Gastroesophageal sphincter (tissue), 4 donors: ENCODE measurements at regions not wholly inside any gene's neighbourhood (a gene's known extent, or its start where the extent isn't known, plus 50 kb on each side); places are given as distances from the start of the nearest gene placed in this dataset.
"Not testable (repeated sequence)": the region's sequence is repeated elsewhere in the genome, so short reads cannot be mapped to it uniquely, and the experiment has no call there.

Source experiments
- ATAC-seq: fragments of 150-250 bp; one replicate; pipeline ENCODE4 v1.9.1; 2016; ENCODE audit warnings: mild to moderate bottlenecking, moderate library complexity
- H3K27ac ChIP-seq, 4 donors: fragments of 200-600 bp; sonication (generic) in 3 of 4; 1 replicate in 3 of 4; 2 replicates in 1 of 4; pipeline ENCODE4 v1.5.1; 2016 to 2019
- H3K27me3 ChIP-seq: fragments of 200-600 bp; sonication (generic); one replicate; pipeline ENCODE4 v1.5.1; 2019
- H3K36me3 ChIP-seq, 2 donors: fragments of 200-600 bp; sonication (generic); one replicate each; pipeline ENCODE4 v1.5.1; 2019; ENCODE audit warnings: control low read depth in 1 of 2
- H3K4me1 ChIP-seq, 3 donors: fragments of 200-600 bp; sonication (generic); 1 replicate in 2 of 3; 2 replicates in 1 of 3; pipeline ENCODE4 v1.5.1; 2016 to 2019; ENCODE audit warnings: control low read depth in 2 of 3
- H3K4me3 ChIP-seq, 2 donors: fragments of 200-600 bp; sonication (generic); one replicate each; pipeline ENCODE4 v1.5.1; 2019; ENCODE audit warnings: mild to moderate bottlenecking in 1 of 2, moderate library complexity in 1 of 2
- H3K9me3 ChIP-seq, 3 donors: fragments of 200-600 bp; sonication (generic); one replicate each; pipeline ENCODE4 v1.5.1; 2017 to 2019; ENCODE audit warnings: control low read depth in 2 of 3
- POLR2AphosphoS5 ChIP-seq: sonication (generic); formaldehyde crosslinking; IDR thresholded peaks from one replicate; pipeline ENCODE4 v1.6.1; 2017; ENCODE audit warnings: antibody characterized with exemption
- WGBS, 2 donors: methylation state at CpG; one replicate each; pipeline ENCODE4 v1.1.5; 2018; ENCODE audit warnings: low coverage in 1 of 2; 5-methylcytosine and 5-hydroxymethylcytosine counted together

- 70% methylated on average over 2 of the region's 2 CpGs; no CpG with 5 or more reads in 1 of the 2 donors for WGBS, 2 donors
- not testable (repeated sequence) for H3K4me1 ChIP-seq
These were observed 52.2 kb downstream of the HOXC4 start for GRCh38 chr12:54105809-54106208.

GRCh38 chr12:54106252-54106651 lies 52.6 kb downstream of the HOXC4 start:
- ATAC-seq, H3K27ac ChIP-seq, H3K4me3 ChIP-seq, H3K36me3 ChIP-seq, H3K4me1 ChIP-seq, H3K9me3 ChIP-seq: not testable (repeated sequence)
- WGBS, 2 donors: 7 to 34% methylated on average over 3 to 9 of the region's 29 CpGs
- peaks cover 25% of the 10 kb centered on the region for H3K27me3 ChIP-seq

More at GRCh38 chr12:54105809-54106208, 52.2 kb downstream of the HOXC4 start:
- H3K27me3 ChIP-seq: peaks cover 25% of the 10 kb centered on the region
- not testable (repeated sequence) for H3K4me3 ChIP-seq, H3K9me3 ChIP-seq, H3K27ac ChIP-seq, H3K36me3 ChIP-seq, ATAC-seq

GRCh38 chr12:54106803-54107579 lies 53.4 kb downstream of the HOXC4 start:
- not testable (repeated sequence) for H3K4me3 ChIP-seq, H3K27ac ChIP-seq, H3K36me3 ChIP-seq, ATAC-seq, H3K4me1 ChIP-seq, H3K9me3 ChIP-seq
- WGBS, 2 donors: 60% methylated on average over 24 of the region's 56 CpGs; no CpG with 5 or more reads in 1 of the 2 donors
- peaks cover 25% of the 10 kb centered on the region for H3K27me3 ChIP-seq

- ATAC-seq, H3K36me3 ChIP-seq, H3K4me3 ChIP-seq, H3K9me3 ChIP-seq, H3K27me3 ChIP-seq, H3K27ac ChIP-seq: not testable (repeated sequence)
- peak; percentile 36 for TF ChIP-seq POLR2AphosphoS5
- WGBS, 2 donors: 40% methylated on average over 1 of the region's 6 CpGs; no CpG with 5 or more reads in 1 of the 2 donors
- H3K4me1 ChIP-seq: peaks cover 0 to 15% (median 0%) of the 10 kb centered on the region in 3 donors
These were observed 58.7 kb downstream of the HOXC4 start for GRCh38 chr12:54112336-54112735.

- H3K9me3 ChIP-seq, H3K36me3 ChIP-seq, H3K4me3 ChIP-seq, ATAC-seq, H3K27me3 ChIP-seq: not testable (repeated sequence)
- Histone ChIP-seq H3K27ac (peak overlapping the region in 3 of 4 donors; percentile 1 to 35 (median 8)), H3K4me1 (peaks cover 0 to 15% (median 0%) of the 10 kb centered on the region in 3 donors)
- peak; percentile 26 for TF ChIP-seq POLR2AphosphoS5
- 0% methylated on average over 3 of the region's 6 CpGs; no CpG with 5 or more reads in 1 of the 2 donors for WGBS, 2 donors
These were observed 62.4 kb downstream of the HOXC4 start for GRCh38 chr12:54116055-54116454.

- not testable (repeated sequence) for ATAC-seq, H3K9me3 ChIP-seq, H3K27me3 ChIP-seq, H3K36me3 ChIP-seq, H3K27ac ChIP-seq, H3K4me3 ChIP-seq
- 60 to 100% methylated on average over 1 to 3 of the region's 4 CpGs for WGBS, 2 donors
- peaks cover 0 to 14% (median 0%) of the 10 kb centered on the region in 3 donors for H3K4me1 ChIP-seq
These were observed 63.8 kb downstream of the HOXC4 start for GRCh38 chr12:54117392-54117791.

GRCh38 chr12:54119082-54119481 lies 65.4 kb downstream of the HOXC4 start:
- not testable (repeated sequence) for H3K27ac ChIP-seq, H3K4me3 ChIP-seq, H3K36me3 ChIP-seq, H3K9me3 ChIP-seq, ATAC-seq, H3K27me3 ChIP-seq
- peaks cover 0 to 11% (median 0%) of the 10 kb centered on the region in 3 donors for H3K4me1 ChIP-seq
- 91% methylated on average over 1 of the region's 1 CpG; no CpG with 5 or more reads in 1 of the 2 donors for WGBS, 2 donors

GRCh38 chr12:54123981-54124380 lies 64.8 kb downstream of the SMUG1 start:
- not testable (repeated sequence) for H3K27ac ChIP-seq, H3K36me3 ChIP-seq, H3K9me3 ChIP-seq, H3K27me3 ChIP-seq, H3K4me3 ChIP-seq, ATAC-seq
- 58 to 60% methylated on average over 4 to 6 of the region's 7 CpGs for WGBS, 2 donors
- peaks cover 0 to 27% (median 7%) of the 10 kb centered on the region in 3 donors for H3K4me1 ChIP-seq

- not testable (repeated sequence) for H3K27me3 ChIP-seq, H3K9me3 ChIP-seq, H3K36me3 ChIP-seq, ATAC-seq
- Histone ChIP-seq H3K4me3 (peak overlapping the region; percentile 81 to 88), H3K4me1 (peaks cover 0 to 42% (median 7%) of the 10 kb centered on the region in 3 donors), H3K27ac (peak overlapping the region; percentile 51 to 94 (median 89))
- WGBS, 2 donors: 20 to 23% methylated on average over 7 of the region's 12 CpGs
These were observed 63.1 kb downstream of the SMUG1 start for GRCh38 chr12:54125708-54126028.
